NT2/D1 (cell line): ENCODE measurements at regions not wholly inside any gene's neighbourhood (a gene's known extent, or its start where the extent isn't known, plus 50 kb on each side); places are given as distances from the start of the nearest gene placed in this dataset.

Experiments
- YY1 ChIP-seq: IDR thresholded peaks from 2 replicates; pipeline ENCODE4 v1.6.1; 2011; ENCODE audit not compliant: insufficient read length, insufficient read depth
- ZNF274 ChIP-seq: IDR thresholded peaks from 2 replicates; pipeline ENCODE4 v1.6.1; 2011; ENCODE audit warnings: mild to moderate bottlenecking, low read depth, low read length

- TF ChIP-seq YY1 (no peak), ZNF274 (no peak)
Observed at GRCh38 chr6:9140951-9141460, 705.7 kb upstream of the SLC35B3 start.
